NCI-H526 (cell line): ENCODE measurements at regions not wholly inside any gene's neighbourhood (a gene's known extent, or its start where the extent isn't known, plus 50 kb on each side); places are given as distances from the start of the nearest gene placed in this dataset.

Experiments used
- DNase-seq, 2 experiments: peaks; one replicate each; lab custom pipeline; 2025; lab: John Stamatoyannopoulos, UW

DNA sequence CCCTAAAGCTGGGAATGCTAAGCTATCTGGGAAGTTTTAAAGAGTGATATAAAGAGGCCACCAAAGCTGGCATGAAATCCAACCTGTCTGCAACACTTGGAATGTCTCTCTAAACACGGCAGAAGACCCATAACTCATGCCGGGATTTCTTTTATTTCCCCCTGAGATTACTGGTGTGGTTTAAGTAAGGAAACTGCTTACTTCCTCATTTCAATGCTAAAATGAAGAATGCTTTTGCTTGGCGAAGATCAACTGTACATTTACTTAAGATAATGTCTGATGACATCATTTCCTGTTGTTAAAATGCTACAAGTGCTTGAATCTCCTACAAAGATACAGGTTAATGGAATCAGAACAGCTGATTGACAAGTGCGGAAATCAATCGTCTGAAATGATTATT lies 353.8 kb upstream of the SALL3 start:
- DNase-seq = no peak

DNA sequence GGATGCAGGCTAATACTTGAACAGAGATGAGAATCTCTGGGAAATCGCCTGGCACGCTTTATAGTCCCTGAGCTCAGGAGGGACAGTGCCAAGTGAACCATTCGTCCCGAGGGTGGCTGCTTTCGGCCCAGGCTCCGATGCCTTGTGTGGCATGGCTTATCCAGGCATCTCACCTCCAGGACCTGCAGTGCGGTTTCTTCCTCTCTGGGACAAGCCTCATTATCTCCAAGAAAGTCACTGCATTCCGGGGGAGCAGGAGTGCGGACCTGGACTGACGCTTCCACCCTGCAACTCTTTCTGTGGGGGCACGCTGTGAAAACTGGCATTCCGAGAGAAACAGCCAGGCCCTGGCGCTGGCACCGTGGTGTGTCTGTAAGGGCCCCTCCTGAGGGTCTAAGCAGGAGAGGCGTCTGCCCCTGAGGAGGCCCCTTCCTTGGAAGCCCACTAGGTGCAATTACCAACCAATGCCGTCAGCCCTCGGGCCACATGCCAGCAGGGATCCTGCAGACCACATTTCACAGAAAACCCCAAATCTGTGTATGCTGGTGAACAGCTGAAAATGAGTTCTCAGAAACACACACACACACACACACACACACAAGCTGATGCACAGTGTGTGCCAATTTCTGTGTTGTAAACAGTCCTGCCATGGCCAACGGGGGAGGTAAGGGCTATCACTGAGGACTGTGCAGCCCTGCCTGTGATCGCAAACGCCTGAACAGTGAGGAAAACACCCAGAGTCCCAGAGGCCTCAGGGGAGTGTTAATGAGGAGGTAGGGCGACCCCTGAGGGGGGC lies 351.9 kb upstream of the SALL3 start:
- DNase-seq = no peak

DNA sequence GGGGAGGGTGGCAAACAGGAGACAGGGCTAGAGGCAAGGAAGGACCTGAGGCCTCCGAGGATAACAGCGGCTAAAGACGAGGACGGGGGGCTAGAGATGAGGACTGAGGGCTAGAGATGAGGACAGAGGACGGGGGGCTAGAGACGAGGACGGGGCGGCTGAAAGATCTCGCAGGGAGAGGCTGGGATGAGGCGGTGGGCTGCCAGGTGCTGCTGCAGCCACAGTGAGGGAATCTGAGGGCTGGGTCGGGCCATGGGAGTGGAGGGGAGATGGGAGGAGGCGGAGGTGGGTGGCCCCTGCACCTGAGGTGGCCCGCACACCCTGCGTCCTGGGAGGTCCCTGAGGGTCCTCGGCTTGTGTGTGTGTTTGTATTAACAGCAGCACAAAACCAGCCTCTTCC lies 350.2 kb upstream of the SALL3 start:
- DNase-seq = no peak

DNA sequence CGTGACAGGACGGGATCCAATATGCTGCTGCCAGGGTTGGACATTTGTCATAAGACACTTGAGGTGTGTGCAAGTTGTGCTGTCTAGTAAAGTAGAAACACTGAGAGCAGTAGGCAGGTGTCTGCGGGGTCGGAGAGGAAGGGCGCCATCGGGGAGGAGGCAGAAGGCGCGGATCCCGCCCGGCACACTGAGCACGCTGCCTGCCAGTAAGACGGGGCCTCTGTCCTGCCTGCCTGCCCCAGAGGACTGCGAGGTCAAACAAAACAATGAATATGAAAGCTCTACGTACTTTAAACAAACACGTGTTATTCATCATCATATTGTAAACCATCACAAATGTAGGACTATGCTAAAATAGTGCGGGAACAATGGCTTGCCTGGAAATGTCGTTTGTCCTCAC lies 349.3 kb upstream of the SALL3 start:
- no peak for DNase-seq

DNA sequence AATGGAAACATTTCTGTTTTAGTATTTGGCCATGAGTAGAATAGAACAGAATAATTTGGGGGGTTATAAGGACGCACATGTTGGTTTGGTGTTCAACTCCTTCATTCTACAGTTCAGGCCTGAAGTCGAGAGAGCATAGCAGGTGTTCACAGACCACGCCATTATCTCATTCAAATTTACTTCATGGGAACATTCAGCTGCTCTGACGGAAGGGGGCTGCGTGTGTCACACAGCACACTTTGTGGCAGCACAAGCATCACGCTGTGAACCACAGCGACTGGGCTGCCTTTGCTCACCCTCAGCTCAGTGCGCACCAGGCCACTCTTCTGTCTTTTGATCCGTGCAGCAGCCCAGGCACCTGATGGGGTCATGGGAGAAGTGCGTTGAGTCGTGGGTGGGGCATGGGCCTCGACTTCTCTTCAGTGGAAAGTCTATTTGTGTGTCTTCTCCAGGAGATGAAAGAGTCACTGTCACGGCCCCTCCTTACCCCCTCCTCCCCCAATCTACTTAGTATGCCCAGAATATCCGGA lies 348.6 kb upstream of the SALL3 start:
- no peak for DNase-seq

DNA sequence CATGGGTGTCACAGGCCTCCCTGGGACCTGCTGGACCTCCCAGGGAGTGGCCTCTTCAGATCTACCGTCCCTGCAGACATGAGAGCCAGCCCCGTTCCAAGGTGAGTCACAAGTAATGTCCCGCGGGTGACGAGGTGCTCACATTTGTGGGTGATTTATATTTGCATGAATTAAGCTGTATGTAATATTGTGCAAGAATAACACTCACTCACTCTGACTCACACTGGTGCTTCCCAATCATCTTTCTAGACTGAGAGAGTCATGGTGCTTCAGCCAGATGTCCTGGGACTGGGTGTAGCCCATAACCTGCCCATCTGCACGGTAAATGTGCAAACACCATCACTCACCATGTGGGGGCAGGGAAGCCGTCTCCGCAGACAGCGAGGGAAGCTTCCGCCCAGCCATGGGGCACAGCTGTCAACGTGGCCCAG lies 347.5 kb upstream of the SALL3 start:
- DNase-seq = no peak

DNA sequence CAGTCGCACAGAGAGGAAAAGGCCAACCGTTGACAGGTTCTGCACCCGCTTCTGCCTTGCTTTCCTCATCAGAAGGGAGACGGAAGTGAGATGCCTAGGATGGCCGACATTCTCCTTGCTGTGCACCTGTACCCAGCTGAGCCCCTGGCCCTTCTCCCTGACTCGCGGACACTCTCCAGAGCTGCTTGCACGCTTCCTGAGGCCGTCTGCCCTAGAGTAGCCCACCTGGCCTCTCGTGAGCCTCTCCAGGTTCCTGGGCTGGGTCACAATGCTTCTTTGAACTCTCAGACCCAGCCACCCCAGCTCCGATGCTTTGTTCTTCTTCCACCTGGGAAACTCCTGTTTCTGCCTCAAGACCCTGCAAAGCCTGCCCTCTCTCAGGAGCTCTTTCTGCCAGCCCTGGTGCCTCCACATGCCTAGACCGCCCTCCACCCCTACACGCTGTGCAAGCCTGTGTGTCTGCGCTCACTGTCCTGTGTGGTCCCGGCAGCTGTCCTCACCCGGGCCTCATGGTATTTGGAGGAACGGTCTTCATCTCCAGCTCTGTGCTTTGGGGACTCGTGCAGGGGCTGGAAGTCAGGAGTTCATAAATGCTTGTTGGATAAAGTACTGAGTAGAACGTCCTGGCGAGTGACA lies 345.4 kb upstream of the SALL3 start:
- no peak for DNase-seq

DNA sequence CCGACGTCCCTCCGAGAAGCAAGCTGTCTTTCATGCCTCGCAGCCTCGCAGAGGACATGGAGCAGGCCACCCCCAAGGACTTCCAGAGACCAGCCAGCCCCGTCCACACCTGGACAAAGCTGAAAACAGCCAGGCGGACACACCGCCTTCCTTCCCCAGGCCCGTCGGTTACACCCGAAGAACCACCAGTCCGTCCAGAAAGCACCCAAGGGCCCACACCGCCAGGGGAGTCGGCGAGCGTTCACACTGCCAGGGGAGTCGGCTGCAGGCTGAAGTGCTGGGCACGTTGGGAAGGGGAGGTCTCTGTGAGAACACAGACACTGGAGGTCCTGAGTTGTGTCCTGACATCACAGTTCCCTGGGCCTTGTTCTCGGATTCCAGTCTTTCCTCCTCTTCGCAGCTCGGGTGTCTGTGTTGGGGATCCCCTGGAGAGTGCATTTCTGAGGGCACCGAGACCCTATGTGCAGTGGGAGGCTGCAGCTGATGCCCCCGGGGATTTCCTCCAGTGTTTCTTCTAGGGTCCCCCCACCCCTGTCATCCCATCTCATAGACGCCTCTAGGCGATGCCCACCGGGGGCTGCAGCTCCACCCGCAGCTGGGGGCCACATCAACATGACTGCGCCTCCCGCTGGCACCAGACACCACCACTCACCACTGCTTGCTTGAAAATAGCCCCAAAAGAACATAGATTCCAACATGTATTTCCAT lies 344.4 kb upstream of the SALL3 start:
- no peak for DNase-seq

DNA sequence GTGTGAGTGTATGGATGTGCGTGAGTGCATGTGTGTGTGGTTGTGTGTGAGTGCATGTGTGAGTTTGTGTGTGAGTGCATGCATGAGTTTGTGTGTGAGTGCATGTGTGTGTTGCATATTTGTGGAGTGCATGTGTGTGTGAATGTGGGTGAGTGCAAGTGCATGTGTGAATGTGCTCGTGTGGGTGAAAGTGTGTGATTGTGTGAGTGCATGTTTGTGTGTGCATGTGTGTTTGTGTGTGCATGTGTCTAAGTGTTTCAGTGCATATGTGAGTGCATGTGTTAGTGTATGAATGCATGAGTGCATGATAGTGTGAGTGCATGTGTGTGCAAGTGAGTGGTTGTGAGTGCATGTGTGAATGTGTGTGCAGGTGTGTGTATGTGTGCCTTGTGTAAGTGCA lies 343.4 kb upstream of the SALL3 start:
- DNase-seq = no peak

DNA sequence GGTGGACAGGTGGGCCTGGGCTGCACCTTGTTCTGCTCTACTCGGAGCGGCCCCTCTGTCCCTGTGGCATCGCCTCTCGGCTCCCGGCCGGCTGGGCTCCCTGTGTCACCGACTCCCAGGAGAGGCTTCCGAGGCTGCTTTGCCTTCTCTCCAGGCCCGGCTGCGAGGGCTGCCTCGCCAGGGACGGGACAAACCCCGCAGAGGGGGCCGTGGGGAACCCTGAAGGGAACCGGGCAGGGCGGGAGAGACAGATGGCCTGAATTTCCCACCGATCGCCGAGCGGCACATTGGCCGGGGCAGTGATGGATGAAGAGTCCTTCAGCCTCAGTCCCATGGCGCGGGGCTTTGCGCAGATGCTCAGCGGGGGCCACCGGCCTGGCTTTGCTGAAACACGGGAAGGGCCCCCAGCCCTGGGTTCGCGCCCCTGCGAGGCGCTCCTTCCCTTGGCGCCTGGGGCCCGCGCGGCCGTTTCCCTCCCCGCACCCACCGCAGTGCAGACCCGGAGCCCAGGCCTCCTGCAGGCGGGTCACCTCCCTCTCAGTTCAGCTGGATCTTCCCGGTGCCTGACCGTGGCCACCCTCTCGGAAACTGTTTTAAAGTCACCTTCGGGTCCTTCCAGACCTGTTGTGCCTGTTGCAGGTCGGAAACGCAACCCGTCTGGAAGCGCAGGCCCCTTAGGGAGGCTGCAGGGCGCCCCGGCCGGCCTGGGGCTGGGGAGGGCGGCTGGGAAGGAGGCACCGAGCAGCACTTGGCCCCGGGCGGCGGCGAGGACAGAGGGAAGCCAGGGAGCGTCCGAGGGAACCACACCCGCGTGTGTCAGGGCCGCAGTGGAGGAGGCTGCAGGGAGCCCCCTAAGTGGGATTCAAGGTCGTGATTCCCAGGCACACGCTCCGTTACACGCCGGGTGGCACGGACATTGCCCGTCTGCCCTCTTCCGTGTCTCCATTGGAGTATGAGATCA lies 341.9 kb upstream of the SALL3 start:
- DNase-seq = no peak

DNA sequence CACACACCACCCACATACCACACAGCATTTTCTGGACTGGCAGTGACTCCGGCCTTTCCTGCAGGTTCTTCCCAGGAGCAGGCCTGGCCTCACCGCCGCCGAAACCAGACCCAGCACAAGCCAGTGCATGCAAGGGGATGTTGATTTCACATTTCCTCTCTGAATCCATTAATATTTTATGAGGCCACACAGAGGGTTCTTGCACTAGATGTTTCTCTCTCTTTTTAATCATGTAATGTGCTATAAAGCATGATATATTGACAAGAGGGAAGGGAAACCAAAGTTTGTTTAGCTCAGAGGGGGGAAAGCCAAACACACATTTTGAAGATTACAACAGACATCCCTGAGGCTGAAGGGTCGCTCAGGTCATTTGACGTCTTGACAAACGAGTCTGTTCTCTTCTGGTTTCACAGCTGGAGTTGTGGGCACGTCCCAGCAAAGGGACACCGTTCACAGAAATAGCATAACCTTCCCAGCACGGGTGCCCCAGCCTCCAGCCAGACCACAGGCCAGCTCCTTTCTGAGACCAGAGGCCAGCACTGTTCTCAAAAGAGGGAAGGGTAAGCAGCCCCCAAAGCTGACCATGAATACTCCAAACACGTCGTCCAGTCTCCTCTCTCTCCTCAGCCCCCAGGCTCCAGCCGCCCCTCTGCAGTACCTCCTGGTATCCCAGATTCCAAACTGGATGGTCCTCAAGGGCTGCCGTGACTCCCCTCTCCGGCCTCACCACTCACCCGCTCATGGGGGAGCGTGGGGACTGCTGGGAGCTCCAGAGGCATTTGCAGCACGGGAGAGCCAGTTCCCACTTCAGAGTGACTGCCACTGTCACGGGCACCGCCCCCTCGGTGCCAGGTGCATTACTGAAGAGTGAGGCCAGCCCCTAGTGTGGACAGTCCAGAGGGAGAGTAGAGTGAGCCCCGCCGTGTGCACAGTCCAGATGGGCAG lies 340.3 kb upstream of the SALL3 start:
- DNase-seq = no peak

DNA sequence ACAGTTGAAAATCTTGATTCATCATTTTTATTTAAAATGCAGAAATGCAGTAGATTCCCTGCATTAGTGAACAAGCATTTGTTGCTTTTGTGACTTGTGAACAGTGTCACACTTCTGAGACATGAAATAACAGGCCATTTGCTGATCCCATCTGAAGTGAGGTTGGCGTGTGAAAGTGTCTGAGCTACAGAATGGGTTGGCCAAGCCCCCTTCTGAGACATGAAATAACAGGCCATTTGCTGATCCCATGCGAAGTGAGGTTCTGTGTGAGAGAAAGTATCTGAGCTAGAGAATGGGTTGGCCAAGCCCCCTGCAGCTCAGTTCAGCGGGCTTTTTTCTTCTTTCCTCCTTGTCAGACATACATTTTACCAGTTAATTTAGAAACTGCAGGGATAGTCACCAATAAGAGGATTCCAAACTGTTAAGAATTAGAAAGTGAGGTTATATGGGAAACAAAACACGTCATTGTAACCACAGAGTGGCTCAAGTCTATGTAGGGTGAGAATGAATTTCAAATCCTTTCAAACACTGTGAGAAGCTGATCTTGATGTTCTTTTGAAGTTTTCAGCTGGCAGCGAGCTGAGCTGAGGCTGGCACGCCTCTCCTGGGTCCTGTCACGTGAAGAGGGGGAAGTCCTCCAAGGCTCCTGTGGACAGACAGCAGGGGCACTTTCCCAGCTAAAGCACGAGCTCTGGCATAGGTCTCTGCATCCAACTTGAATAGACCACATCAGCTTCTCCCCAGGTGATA lies 339.2 kb upstream of the SALL3 start:
- DNase-seq = no peak

DNA sequence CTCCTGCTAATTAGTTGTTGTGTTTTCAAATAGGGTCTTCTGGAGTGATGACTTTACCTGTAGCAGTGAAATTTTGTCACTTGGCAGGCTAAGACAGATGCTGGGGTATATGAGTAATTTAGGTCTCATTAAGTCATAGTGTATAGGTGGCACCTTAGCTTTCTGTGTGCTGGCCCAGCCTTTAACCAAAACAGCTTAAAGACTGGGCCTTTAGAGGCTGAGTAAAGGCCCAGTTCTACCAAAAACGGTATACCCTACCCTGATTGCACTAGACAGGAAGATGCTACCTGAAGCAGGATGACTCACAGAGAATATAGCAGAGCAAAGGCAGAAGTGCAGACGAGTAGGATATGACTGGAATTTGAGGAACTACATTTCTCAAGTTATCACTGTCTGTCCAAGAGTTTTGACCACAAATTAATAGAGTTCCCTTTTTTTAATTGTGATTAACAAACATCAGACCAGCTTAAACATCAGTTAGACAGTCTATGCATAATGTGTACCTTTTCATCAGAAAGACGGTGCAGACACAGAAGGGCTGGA lies 337.9 kb upstream of the SALL3 start:
- no peak for DNase-seq

DNA sequence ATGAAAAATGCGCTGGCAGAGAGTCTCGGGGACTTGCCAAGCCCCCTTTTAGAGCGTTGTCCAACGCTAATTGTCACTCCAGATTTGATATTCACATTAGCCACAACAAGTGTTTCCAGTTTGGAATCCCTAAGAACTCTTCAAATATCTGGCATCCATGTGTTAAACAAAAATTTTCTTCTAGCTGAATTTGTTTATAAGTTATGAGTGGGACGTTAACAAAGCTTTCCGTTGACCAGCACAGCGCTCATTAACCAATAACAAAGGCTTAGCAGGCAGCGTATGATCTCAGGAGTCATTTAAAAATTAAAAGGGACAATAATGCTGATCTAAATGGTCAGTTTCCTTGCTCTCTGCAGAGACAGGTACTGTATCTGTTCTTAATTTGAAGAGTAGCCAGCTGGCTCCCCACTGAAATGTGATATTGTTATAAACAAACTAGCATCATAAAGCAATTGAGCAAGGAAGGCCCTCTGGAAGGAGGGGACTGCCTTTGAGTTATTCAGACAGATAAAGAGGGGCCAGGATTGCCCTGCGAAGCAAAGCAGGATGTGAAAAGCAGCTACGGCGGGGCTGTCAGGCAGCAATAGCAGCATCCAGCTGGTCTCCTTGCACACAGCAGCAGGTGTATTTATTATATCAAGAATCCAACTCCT lies 337.2 kb upstream of the SALL3 start:
- DNase-seq = no peak

DNA sequence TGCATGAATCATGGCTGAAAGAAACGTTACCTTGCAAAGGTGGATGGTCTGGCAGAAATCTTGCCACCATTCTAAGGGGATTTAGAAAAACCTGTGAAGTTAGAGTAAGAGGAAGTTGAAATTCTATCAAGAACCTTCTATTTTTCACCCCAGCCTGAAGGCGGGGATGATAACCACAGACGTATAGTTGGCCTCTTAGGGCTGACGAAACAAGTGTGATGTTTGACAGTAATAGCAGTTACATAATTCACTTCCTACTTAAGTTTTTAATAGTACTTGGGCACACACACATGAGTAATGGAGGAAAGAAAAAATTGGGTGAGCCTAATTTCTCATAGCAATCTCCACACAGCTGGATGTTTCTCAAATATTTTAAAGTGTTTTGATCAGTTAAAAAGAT lies 336.6 kb upstream of the SALL3 start:
- DNase-seq = no peak

DNA sequence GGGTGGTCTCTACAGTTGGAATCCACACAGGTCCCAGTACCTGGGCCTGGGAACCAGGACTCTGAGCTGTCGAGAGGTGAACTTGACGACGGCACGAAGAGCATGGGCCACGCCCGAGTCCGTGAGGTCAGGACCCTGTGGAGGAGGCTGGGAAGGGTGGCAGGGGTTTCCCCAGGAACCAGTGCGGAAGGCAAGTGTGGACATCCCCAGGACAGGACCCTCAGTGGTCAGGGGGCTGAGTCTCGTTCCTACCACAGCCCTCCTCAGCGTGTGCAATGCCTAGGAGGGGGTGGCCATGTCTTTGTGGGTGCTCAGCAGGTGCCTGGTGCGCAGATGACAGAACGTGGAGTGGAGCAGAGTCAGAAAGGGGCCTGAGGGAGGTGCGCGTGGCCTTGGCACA lies 335.6 kb upstream of the SALL3 start:
- DNase-seq = no peak

DNA sequence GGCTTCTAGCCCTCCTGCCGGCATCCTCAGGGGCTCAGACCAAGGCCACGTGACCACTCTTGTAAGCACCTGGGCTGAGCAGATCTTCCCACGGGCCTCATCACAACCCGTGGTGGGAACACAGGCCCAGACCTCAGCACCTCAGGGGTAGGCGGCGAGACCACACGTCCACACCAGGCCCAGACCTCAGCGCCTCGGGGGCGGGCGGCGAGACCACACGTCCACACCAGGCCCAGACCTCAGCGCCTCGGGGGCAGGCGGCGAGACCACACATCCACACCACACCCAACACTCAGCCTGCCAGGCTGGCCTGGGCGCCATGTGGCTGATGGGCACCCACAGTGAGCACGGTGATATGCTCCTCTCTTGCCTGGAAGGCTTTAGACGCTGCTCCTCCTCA lies 334.4 kb upstream of the SALL3 start:
- no peak for DNase-seq

DNA sequence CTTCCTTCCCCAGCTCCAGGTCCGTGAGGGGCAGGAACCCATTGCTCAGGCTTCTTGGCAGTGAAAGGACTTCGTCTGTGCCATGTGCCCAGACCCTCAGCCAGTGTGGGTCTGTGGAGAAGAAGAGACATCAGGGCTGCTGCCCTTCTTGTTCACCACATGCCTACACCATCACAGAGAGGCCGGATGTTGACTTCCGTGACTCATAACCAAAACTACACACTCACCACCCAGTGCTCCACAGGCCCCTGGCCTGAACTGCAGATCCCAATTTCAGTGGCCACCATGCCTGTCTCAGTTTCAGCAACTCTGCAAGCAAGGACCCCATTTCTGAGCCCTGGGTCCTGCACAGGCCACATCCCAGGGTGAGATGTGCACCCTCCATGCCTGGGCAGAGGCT lies 332.6 kb upstream of the SALL3 start:
- DNase-seq = no peak

DNA sequence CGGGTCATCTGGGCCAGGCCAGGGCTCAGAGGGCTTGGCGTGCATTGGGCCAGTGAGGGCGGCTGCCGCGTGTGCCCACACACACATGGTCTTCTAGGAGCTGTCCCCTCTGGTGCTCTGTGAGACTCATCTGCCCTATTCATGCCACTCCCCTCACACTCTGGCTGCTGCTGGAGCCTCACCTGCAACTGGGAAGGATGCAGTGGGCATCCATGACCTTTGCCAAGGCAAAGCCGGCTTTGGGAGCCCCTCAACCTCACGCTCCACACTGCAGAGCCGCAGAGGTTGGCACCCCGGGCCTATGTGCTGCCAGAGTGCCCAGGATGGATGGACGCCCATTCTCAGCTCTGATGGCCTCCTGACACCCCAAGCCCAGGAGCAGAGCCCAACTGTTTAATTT lies 330.2 kb upstream of the SALL3 start:
- no peak for DNase-seq
